ENCODE measurements at regions not wholly inside any gene's neighbourhood (a gene's known extent, or its start where the extent isn't known, plus 50 kb on each side); places are given as distances from the start of the nearest gene placed in this dataset.

DNA sequence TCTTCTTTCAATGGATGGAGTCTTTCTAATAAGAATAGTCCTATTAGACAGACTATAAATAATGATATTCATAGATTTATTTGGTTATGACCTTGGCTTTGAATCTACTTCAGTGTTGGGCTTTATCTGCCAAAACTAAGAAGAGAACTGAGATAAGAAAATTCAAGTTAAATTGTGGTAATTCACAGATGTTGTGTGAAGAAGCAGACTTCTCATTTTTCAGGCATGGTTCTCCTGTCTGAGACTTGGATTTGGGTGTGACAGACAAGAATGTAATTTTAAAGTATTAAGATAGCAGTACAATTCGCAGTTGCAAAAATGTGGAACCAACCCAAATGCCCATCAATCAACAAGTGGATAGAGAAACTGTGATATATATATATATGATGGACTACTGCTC is 124.7 kb downstream of the QPCT start:
- no peaks in the 10 kb centered on the region for H3K27me3 ChIP-seq (replicated peaks; ENCODE audit: insufficient read depth)
- H3K4me3 ChIP-seq = no peak overlapping the region
- intact Hi-C loops (cut with DNase I) = no loop called here
- H3K27ac ChIP-seq = no peak overlapping the region
- WGBS = 80% methylated on average over 1 of the region's 1 CpG
- DNase-seq (ENCODE audit: low spot score) = no peak
- no peaks in the 10 kb centered on the region for H3K9me3 ChIP-seq
- TF ChIP-seq POLR2A (IDR thresholded peaks at IDR 0.05) (no peak), POLR2AphosphoS5 (IDR thresholded peaks at IDR 0.05) (no peak)
- TF ChIP-seq, protein P1, sequence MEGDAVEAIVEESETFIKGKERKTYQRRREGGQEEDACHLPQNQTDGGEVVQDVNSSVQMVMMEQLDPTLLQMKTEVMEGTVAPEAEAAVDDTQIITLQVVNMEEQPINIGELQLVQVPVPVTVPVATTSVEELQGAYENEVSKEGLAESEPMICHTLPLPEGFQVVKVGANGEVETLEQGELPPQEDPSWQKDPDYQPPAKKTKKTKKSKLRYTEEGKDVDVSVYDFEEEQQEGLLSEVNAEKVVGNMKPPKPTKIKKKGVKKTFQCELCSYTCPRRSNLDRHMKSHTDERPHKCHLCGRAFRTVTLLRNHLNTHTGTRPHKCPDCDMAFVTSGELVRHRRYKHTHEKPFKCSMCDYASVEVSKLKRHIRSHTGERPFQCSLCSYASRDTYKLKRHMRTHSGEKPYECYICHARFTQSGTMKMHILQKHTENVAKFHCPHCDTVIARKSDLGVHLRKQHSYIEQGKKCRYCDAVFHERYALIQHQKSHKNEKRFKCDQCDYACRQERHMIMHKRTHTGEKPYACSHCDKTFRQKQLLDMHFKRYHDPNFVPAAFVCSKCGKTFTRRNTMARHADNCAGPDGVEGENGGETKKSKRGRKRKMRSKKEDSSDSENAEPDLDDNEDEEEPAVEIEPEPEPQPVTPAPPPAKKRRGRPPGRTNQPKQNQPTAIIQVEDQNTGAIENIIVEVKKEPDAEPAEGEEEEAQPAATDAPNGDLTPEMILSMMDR (IDR thresholded peaks at IDR 0.05) = no peak
- H3K4me1 ChIP-seq (replicated peaks) = no peaks in the 10 kb centered on the region
- H3K36me3 ChIP-seq = no peaks in the 10 kb centered on the region

GRCh38 chr2:37471104-37471503 is 126.7 kb downstream of the QPCT start:
- Histone ChIP-seq H3K4me1 (replicated peaks) (no peaks in the 10 kb centered on the region), H3K4me3 (no peak overlapping the region), H3K36me3 (no peaks in the 10 kb centered on the region), H3K27me3 (replicated peaks; ENCODE audit: insufficient read depth) (no peaks in the 10 kb centered on the region), H3K27ac (no peak overlapping the region), H3K9me3 (no peaks in the 10 kb centered on the region)
- intact Hi-C loops (cut with DNase I) = no loop called here
- TF ChIP-seq POLR2A (IDR thresholded peaks at IDR 0.05) (no peak), POLR2AphosphoS5 (IDR thresholded peaks at IDR 0.05) (no peak)
- TF ChIP-seq, protein P1 (IDR thresholded peaks at IDR 0.05) = no peak
- WGBS = 93% methylated on average over 1 of the region's 1 CpG
- DNase-seq (ENCODE audit: low spot score) = no peak

DNA sequence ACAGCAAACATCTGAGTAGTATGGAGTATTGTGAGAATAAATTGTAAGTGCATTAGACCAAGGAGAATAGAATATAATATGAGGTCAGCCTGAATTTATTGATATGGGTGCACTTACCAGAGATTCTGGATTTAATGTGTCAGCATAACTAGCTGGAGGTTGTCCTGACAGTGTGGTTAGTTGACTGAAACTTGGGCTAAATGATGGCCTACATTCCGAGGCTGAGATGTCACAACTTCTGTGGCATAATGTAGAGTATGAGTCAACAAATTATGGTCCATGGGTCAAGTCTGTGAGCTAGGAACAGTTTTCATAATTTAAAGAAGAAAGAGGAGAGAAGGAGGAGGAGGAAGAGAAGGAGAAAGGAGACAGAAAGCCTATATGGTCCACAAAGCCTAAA is 127.6 kb downstream of the QPCT start:
- no peaks in the 10 kb centered on the region for H3K4me1 ChIP-seq (replicated peaks)
- intact Hi-C loops (cut with DNase I) = no loop called here
- H3K36me3 ChIP-seq = no peaks in the 10 kb centered on the region
- H3K27ac ChIP-seq = peak overlapping the region in 1 of 2 donors; percentile 2
- TF ChIP-seq, protein P1 (IDR thresholded peaks at IDR 0.05) = no peak
- TF ChIP-seq POLR2A (IDR thresholded peaks at IDR 0.05) = no peak
- no peak for TF ChIP-seq POLR2AphosphoS5 (IDR thresholded peaks at IDR 0.05)
- no peak overlapping the region for H3K4me3 ChIP-seq
- whole genome bisulfite sequencing = 97% methylated on average over 1 of the region's 1 CpG
- DNase-seq (ENCODE audit: low spot score) = no peak
- H3K9me3 ChIP-seq = no peaks in the 10 kb centered on the region
- H3K27me3 ChIP-seq (replicated peaks; ENCODE audit: insufficient read depth) = no peaks in the 10 kb centered on the region

DNA sequence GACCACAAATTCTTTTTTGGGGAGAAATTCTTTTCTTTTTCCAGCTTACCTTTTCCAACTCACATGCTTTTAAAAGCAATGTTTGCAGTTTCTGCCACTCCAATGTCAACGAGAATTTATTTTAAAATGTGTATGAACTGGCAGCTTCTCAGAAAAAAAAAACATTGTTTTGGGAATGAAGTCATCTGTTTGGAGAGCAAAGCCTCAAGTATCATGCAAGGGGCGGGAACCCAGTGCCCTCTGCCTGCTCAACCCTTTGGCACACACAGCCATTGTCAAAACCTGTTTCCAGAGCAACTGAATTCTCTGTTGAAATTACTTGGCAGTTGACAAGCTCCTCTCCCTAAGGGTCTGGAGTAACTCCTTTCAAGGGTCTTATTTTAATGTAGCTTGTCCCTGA is 128.5 kb downstream of the QPCT start:
- Histone ChIP-seq H3K4me3 (no peak overlapping the region), H3K9me3 (no peaks in the 10 kb centered on the region), H3K4me1 (replicated peaks) (no peaks in the 10 kb centered on the region), H3K36me3 (no peaks in the 10 kb centered on the region), H3K27me3 (replicated peaks; ENCODE audit: insufficient read depth) (no peaks in the 10 kb centered on the region), H3K27ac (peak overlapping the region; percentile 2 to 7)
- intact Hi-C loops (cut with DNase I) = no loop called here
- TF ChIP-seq POLR2A (IDR thresholded peaks at IDR 0.05) (no peak), POLR2AphosphoS5 (IDR thresholded peaks at IDR 0.05) (peak; percentile 29)
- 46% methylated on average over 2 of the region's 2 CpGs for WGBS
- peak; percentile 49 for DNase-seq (ENCODE audit: low spot score)

GRCh38 chr2:37476411-37476810 is 132.0 kb downstream of the QPCT start:
- no peak for DNase-seq (ENCODE audit: low spot score)
- no peaks in the 10 kb centered on the region for H3K36me3 ChIP-seq
- 79% methylated on average over 4 of the region's 4 CpGs for WGBS
- no peak overlapping the region for H3K4me3 ChIP-seq
- H3K27ac ChIP-seq = no peak overlapping the region
- intact Hi-C loops (cut with DNase I) = no loop called here
- H3K9me3 ChIP-seq = no peaks in the 10 kb centered on the region
- no peaks in the 10 kb centered on the region for H3K4me1 ChIP-seq (replicated peaks)
- TF ChIP-seq, protein P1 (IDR thresholded peaks at IDR 0.05) = no peak
- TF ChIP-seq POLR2AphosphoS5 (IDR thresholded peaks at IDR 0.05) (no peak), POLR2A (IDR thresholded peaks at IDR 0.05) (no peak)
- H3K27me3 ChIP-seq (replicated peaks; ENCODE audit: insufficient read depth) = no peaks in the 10 kb centered on the region
